Neural progenitor cell (in vitro differentiated cells): ENCODE measurements at regions not wholly inside any gene's neighbourhood (a gene's known extent, or its start where the extent isn't known, plus 50 kb on each side); places are given as distances from the start of the nearest gene placed in this dataset.

Source experiments
- DNase-seq: peaks from one replicate; pipeline ENCODE4 v3.0.0-alpha.2; 2016; ENCODE audit warnings: low spot score
- H2AFZ ChIP-seq: fragments of 200-600 bp; sonication (generic); replicated peaks from 2 replicates; pipeline ENCODE4 v1.6.1; 2016; ENCODE audit warnings: antibody characterized with exemption
- H3F3A ChIP-seq: fragments of 200-600 bp; sonication (generic); 2 replicates; pipeline ENCODE4 v1.6.1; 2016; ENCODE audit warnings: antibody characterized with exemption, low read depth
- H3K27ac ChIP-seq: fragments of 200-600 bp; sonication (generic); 2 replicates; pipeline ENCODE4 v1.5.1; 2016; ENCODE audit warnings: mild to moderate bottlenecking
- H3K27me3 ChIP-seq: fragments of 200-600 bp; sonication (generic); 2 replicates; pipeline ENCODE4 v1.6.1; 2016; ENCODE audit warnings: mild to moderate bottlenecking, moderate library complexity
- H3K36me3 ChIP-seq: fragments of 200-600 bp; sonication (generic); 2 replicates; pipeline ENCODE4 v1.5.1; 2016
- H3K4me1 ChIP-seq: fragments of 200-600 bp; sonication (generic); 2 replicates; pipeline ENCODE4 v1.6.1; 2016; ENCODE audit warnings: mixed run types
- H3K4me2 ChIP-seq: fragments of 200-600 bp; sonication (generic); 2 replicates; pipeline ENCODE4 v1.6.1; 2016
- H3K4me3 ChIP-seq: fragments of 200-600 bp; sonication (generic); 2 replicates; pipeline ENCODE4 v1.5.1; 2016
- H3K79me2 ChIP-seq: fragments of 200-600 bp; sonication (generic); 2 replicates; pipeline ENCODE4 v1.6.1; 2016; ENCODE audit warnings: low read depth
- H3K9ac ChIP-seq: fragments of 200-600 bp; sonication (generic); 2 replicates; pipeline ENCODE4 v1.6.1; 2016
- H3K9me3 ChIP-seq: fragments of 200-600 bp; sonication (generic); 2 replicates; pipeline ENCODE4 v1.5.1; 2016; ENCODE audit warnings: low read depth
- H4K20me1 ChIP-seq: fragments of 200-600 bp; sonication (generic); 2 replicates; pipeline ENCODE4 v1.6.1; 2016; ENCODE audit warnings: low read depth
- H3K27ac Mint-ChIP-seq: 3 replicates; pipeline ENCODE4 v1.8.0; 2021; ENCODE audit warnings: mixed read lengths
- H3K27me3 Mint-ChIP-seq: 2 replicates; pipeline ENCODE4 v1.8.0; 2022; ENCODE audit warnings: low read depth, mild to moderate bottlenecking, inconsistent platforms, moderate library complexity, mixed read lengths; ENCODE audit not compliant: insufficient read depth
- H3K36me3 Mint-ChIP-seq: 3 replicates; pipeline ENCODE4 v1.8.0; 2021; ENCODE audit warnings: mixed read lengths
- H3K4me1 Mint-ChIP-seq: 3 replicates; pipeline ENCODE4 v1.8.0; 2021; ENCODE audit warnings: mixed read lengths
- H3K4me3 Mint-ChIP-seq: 3 replicates; pipeline ENCODE4 v1.8.0; 2021; ENCODE audit warnings: mild to moderate bottlenecking, moderate library complexity, mixed read lengths
- H3K9me3 Mint-ChIP-seq: 3 replicates; pipeline ENCODE4 v1.8.0; 2020; ENCODE audit warnings: mixed read lengths
- CTCF ChIP-seq: fragments of 200-600 bp; sonication (generic); IDR thresholded peaks from 2 replicates; pipeline ENCODE4 v1.5.1; 2017; ENCODE audit warnings: antibody characterized with exemption, mild to moderate bottlenecking
- EZH2 ChIP-seq: fragments of 200-600 bp; sonication (generic); IDR thresholded peaks from 2 replicates; pipeline ENCODE4 v1.6.1; 2017; ENCODE audit warnings: antibody characterized with exemption, mild to moderate bottlenecking, moderate library complexity
- EZH2phosphoT487 ChIP-seq: fragments of 200-600 bp; sonication (generic); IDR thresholded peaks from 2 replicates; pipeline ENCODE4 v1.6.1; 2017; ENCODE audit warnings: antibody characterized with exemption

DNA sequence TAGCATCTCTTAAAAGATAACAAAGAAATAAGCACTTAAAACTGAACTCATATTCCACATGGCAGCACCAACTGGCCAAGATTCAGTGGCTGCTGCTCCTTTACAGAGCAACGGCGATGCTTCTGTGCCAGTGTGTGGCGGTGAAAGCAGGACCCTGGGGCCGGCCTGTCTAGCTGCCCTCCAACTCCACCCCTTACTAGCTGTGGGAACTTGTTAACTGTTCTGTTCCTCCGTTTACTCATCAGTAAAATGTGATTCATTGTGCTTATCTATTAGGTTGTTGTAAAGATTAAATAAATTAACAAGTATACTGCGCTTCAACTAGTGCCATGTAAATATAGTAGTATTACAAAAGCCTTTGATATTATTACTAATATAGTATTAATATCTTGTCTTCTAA, 133.2 kb downstream of the GDAP2 start:
- no peaks in the 10 kb centered on the region for H3K27me3 ChIP-seq
- H3K4me3 Mint-ChIP-seq = no peak overlapping the region
- H3K27ac Mint-ChIP-seq = no peak overlapping the region
- no peaks in the 10 kb centered on the region for H3K36me3 Mint-ChIP-seq
- H4K20me1 ChIP-seq = no peaks in the 10 kb centered on the region
- H3K36me3 ChIP-seq = no peaks in the 10 kb centered on the region
- H3K4me1 Mint-ChIP-seq = no peaks in the 10 kb centered on the region
- H3K79me2 ChIP-seq = no peaks in the 10 kb centered on the region
- H3K27ac ChIP-seq = no peak overlapping the region
- H3K9me3 ChIP-seq = no peaks in the 10 kb centered on the region
- no peak overlapping the region for H3K9ac ChIP-seq
- H3K9me3 Mint-ChIP-seq = no peaks in the 10 kb centered on the region
- H3K4me1 ChIP-seq = no peaks in the 10 kb centered on the region
- DNase-seq = no peak
- no peak overlapping the region for H3K4me2 ChIP-seq
- no peak overlapping the region for H2AFZ ChIP-seq
- H3F3A ChIP-seq = no peaks in the 10 kb centered on the region
- no peaks in the 10 kb centered on the region for H3K27me3 Mint-ChIP-seq
- H3K4me3 ChIP-seq = no peak overlapping the region
- no peak for TF ChIP-seq EZH2phosphoT487
- no peak for TF ChIP-seq EZH2
- TF ChIP-seq CTCF = no peak

GRCh38 chr1:117798550-117798949, 130.9 kb downstream of the GDAP2 start:
- no peaks in the 10 kb centered on the region for H3K36me3 Mint-ChIP-seq
- no peak overlapping the region for H3K27ac ChIP-seq
- no peaks in the 10 kb centered on the region for H3K27me3 ChIP-seq
- H3K36me3 ChIP-seq = no peaks in the 10 kb centered on the region
- no peaks in the 10 kb centered on the region for H3K79me2 ChIP-seq
- H3K27ac Mint-ChIP-seq = no peak overlapping the region
- H3K4me2 ChIP-seq = no peak overlapping the region
- no peaks in the 10 kb centered on the region for H3K27me3 Mint-ChIP-seq
- H3F3A ChIP-seq = no peaks in the 10 kb centered on the region
- no peaks in the 10 kb centered on the region for H3K9me3 Mint-ChIP-seq
- no peak overlapping the region for H3K9ac ChIP-seq
- no peak overlapping the region for H3K4me3 ChIP-seq
- no peak for DNase-seq
- H3K9me3 ChIP-seq = no peaks in the 10 kb centered on the region
- H3K4me3 Mint-ChIP-seq = no peak overlapping the region
- TF ChIP-seq CTCF (no peak), EZH2 (no peak), EZH2phosphoT487 (no peak)
- H2AFZ ChIP-seq = no peak overlapping the region
- H3K4me1 Mint-ChIP-seq = peaks cover 7% of the 10 kb centered on the region
- no peaks in the 10 kb centered on the region for H3K4me1 ChIP-seq
- H4K20me1 ChIP-seq = no peaks in the 10 kb centered on the region

DNA sequence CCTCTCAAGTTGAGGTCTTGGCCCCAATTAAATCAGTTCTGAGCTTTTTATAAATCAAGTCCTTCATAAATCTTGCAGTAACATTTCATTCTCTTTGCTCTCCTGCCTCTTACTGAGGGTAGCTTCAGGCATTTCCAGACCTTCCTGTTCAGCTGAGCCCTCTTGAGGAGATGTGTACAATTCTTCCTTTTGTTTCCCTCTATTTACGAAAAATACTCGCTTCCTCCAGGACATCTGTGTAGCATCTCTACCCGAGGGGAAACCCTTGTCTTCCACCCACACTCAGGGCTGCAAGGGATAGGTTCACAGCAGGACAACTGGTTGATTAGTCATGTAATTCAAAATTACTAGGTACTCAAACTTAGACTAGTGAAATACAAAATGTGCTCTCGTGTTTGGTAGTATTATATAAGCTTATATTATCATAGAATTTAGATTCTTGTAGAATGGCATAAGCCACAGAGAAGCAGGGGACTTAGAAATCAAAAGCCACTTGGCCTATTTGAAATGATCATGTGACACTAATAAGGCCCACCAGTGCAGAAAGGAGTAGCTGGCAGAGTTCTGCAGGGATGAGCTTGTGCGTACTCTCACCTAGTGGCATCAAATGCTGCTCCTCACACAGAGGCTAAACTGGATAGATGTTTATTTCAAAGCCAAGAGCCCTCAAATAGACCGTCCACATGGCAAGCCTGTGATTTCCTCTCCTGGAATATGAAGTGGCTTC, 126.7 kb downstream of the GDAP2 start:
- Histone ChIP-seq H3K79me2 (no peaks in the 10 kb centered on the region), H3K9me3 (no peaks in the 10 kb centered on the region), H3K9ac (no peak overlapping the region), H4K20me1 (no peaks in the 10 kb centered on the region), H3K4me1 (no peaks in the 10 kb centered on the region), H2AFZ (no peak overlapping the region), H3K4me3 (no peak overlapping the region), H3K27me3 (no peaks in the 10 kb centered on the region), H3K27ac (no peak overlapping the region), H3K36me3 (no peaks in the 10 kb centered on the region), H3F3A (no peaks in the 10 kb centered on the region), H3K4me2 (no peak overlapping the region)
- Mint-ChIP-seq H3K4me3 (no peak overlapping the region), H3K27me3 (peaks cover 2% of the 10 kb centered on the region), H3K4me1 (peaks cover 7% of the 10 kb centered on the region), H3K36me3 (no peaks in the 10 kb centered on the region), H3K9me3 (no peaks in the 10 kb centered on the region), H3K27ac (no peak overlapping the region)
- TF ChIP-seq EZH2 (no peak), CTCF (no peak), EZH2phosphoT487 (no peak)
- no peak for DNase-seq
